ENCODE measurements at regions not wholly inside any gene's neighbourhood (a gene's known extent, or its start where the extent isn't known, plus 50 kb on each side); places are given as distances from the start of the nearest gene placed in this dataset.

- no peak for DNase-seq (ENCODE audit: low spot score)
- H3K27ac ChIP-seq: peak overlapping the region in 1 of 2 donors; percentile 92
- TF ChIP-seq CTCF (IDR thresholded peaks at IDR 0.05): no peak
- no peak overlapping the region for H3K4me3 ChIP-seq
Observed at GRCh38 chr1:207965392-207966387, 54.8 kb upstream of the CD34 start.

DNA sequence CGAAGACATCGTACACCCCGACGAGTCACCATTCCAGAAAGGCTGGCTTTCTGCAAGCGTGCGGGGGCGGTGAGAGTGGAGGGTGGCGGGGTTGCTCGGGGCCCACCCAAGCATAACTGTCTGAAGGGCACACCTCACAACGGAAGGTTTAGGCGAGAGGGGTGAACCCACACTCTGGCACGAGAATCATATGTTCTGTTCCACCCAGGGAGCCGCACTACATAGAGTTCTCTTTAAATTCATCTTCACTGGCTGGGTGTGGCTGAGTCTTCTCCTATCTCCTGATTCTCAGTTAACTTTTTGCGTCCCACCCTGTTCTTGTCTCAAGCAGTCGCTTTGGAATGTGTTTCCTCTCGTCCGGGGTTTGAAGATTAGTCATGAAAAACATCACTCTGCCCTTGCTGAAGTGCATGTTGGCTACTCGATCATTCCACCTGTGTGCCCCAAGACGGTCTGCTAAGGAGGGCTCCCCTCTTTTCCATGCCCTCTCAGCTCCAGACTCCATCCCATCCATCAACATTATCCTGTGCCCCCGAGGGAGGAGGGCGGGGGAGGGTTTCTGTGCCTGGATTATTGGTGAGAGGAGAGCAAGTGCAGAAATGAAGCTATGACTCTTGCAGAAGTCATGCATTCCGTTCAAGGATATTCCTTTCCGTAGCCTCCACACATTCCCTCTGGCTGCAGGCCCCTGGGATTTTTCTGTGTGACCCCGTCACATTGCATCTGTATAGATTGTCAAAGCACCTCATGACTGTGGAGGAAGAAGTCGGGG is 53.5 kb upstream of the CD34 start:
- TF ChIP-seq CTCF (IDR thresholded peaks at IDR 0.05): no peak
- Histone ChIP-seq H3K4me3 (peak overlapping the region; percentile 72), H3K27ac (peak overlapping the region; percentile 83 to 92)
- DNase-seq (ENCODE audit: low spot score): no peak

- Histone ChIP-seq H3K27ac (peak overlapping the region; percentile 83 to 92), H3K4me3 (peak overlapping the region; percentile 72)
- peak; percentile 99 for TF ChIP-seq CTCF (IDR thresholded peaks at IDR 0.05)
- peak; percentile 91 for DNase-seq (ENCODE audit: low spot score)
Observed at GRCh38 chr1:207963427-207964194, 52.7 kb upstream of the CD34 start.

DNA sequence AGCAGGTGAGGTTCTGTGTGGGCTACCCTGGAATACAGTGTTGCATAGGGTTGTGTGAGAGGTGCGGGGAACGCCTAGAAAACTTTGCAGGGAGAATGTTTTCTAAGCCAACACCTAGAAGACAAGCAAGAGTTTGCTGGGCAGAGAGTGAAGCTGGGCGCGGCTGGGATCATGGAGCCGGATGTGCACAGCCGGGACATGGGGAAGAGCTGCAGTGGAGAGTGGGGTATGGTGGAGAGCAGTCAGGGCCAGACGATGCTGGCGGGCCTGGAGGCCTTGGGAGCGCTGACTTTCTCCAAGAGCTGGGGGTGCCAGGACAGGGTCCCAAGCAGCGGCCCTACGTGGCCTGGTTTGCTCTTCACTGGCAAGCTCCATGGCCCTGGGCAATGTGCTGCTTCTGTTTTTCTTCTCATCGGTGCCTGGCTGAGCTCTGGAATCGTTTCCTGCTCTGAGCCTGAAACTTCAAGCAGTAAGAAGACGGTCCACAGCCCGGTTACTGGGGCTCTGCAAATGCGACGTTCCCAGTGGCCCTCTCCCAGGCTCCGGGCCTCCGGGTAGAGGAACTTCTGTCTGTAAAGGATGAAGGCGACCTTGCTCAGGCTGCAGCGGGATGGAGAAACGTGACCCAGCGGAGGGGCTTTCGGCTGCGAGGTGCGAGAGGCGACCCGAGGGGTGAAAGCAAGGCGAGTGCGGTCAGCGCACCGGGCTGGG is 51.9 kb upstream of the CD34 start:
- peak; percentile 83 for DNase-seq (ENCODE audit: low spot score)
- peak overlapping the region; percentile 72 for H3K4me3 ChIP-seq
- peak overlapping the region; percentile 83 to 92 for H3K27ac ChIP-seq
- no peak for TF ChIP-seq CTCF (IDR thresholded peaks at IDR 0.05)
